ENCODE measurements at regions not wholly inside any gene's neighbourhood (a gene's known extent, or its start where the extent isn't known, plus 50 kb on each side); places are given as distances from the start of the nearest gene placed in this dataset.

DNA sequence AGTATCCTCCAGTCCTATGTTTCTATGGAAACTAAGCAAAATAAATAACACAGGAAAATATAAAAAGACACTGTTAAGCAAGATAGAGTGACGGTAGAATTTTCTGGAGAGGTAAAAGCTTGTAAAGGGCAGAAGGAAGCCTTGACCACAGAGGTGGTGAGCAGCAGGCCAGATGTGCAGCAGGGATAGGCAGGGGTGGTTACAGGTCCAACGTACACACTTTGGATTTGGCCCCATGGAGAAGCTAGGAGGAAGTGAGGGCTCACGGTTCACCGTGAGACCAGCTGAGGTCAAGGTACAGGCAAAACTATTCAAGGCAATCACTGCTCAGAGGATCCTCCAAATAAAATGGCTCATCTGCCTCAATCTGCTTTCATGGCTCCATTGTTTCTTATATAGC, 242.8 kb downstream of the B3GLCT start:
- no peak for DNase-seq

DNA sequence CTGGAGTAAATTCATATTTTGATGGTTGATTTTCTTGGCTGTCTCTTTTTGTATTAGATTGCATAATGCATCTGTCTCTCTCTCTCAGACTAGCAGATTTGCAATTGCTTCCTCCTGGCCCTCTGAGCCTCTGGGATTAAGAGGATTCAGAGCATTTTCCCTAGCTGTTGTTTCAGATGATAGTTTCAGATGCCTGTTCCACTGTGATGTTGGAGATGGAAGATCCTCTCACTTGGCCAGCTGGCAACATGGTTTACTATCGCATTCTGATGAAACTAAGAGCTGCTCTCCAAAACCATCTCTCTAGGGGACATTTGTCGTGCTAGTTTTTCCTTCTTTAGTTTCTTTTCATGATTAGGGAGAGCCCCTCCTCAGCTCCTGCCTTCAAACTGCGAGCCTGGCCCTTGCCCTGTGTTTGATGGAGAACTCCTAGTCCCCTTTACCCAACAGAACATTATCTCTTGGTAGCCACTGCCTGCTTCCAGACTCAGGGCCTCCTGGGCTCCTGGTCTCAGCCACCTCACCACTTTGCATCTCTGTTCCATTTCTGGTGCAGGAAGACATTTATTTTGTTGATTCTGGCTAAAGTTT, 244.6 kb downstream of the B3GLCT start:
- no peak for DNase-seq

GRCh38 chr13:31452525-31452924, 252.8 kb downstream of the B3GLCT start:
- DNase-seq = no peak

- no peak for DNase-seq
Measured at GRCh38 chr13:31455581-31455980, 255.8 kb downstream of the B3GLCT start.

- DNase-seq = no peak
Measured at GRCh38 chr13:31456056-31456455, 256.3 kb downstream of the B3GLCT start.

- DNase-seq = no peak
Measured at GRCh38 chr13:31460061-31460460, 260.3 kb downstream of the B3GLCT start.

DNA sequence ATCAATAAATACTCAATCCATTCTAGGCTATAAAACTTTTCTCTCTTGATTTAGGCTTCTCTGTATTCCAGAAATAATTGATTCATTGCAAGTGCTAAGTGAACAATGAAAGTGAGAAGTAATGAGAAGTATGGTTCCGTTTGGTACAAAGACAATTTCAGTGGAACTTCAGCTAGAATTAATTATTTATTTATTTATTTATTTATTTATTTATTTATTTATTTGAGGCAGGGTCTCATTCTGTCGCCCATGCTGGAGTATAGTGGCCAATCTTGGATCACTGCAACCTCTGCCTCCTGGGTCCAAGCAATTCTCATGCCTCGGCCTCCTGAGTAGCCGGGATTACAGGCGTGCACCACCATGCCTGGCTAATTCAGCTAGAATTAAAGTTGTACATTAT, 262.1 kb downstream of the B3GLCT start:
- DNase-seq = no peak

DNA sequence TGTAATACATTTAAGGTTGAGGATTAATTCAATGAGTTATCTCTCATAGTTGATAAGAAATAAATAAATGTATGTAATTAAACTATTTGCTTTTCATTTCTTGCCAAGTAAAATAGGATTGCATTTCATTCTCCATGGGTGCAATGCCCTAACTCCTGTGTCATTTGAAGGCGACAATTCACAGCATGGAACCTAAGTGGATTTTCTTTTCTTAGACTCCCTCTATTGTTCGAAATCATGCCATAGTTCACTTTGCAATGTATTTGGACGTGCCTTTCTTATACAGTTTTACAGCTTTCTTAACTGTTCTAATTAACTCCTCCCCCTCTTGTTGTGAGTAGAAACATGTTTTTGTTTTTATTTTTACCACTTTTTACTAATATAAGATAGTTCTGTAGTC, 263.0 kb downstream of the B3GLCT start:
- DNase-seq = no peak

DNA sequence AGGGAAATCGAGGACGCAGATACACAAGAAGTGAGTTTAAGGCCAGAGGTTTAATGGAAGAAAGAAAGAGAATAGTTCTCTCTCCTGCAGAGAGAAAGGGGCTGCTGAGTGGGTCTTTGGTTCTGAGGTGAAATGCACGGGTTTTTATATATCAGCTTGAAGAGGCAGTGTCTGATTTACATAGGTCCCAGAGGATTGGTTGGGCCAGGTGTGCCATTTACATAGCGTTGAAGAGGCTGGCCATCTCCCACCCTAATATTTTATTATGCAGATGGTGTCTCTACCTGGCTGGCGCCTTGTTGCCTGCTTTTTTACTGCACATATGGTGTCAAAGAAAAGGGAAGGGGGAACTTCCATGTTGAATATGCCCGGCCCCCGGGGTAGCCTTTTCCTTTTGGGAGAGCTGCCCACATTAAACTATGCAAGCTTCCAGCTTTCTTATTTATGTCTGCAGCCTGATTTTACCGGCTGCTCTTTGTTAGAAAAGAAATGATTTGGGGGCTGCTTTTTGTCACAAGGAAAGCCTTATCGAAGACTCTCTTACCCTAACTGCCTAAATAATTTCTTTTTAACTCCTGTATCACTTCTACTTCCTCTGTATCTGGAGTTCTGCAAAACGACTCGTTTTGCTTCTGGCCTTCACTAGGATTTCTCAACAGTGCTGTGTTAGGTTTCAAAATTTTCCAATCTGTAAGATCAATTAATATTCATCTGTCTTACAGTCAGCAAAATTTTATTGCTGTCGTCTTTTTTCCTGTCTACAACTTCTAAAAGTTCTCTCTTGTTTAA, 268.5 kb downstream of the B3GLCT start:
- no peak for DNase-seq

GRCh38 chr13:31469377-31469776, 269.6 kb downstream of the B3GLCT start:
- no peak for DNase-seq

- no peak for DNase-seq
Measured at GRCh38 chr13:31476266-31476665, 263.1 kb upstream of the RXFP2 start.

- DNase-seq = no peak
Measured at GRCh38 chr13:31476753-31477152, 262.6 kb upstream of the RXFP2 start.

- no peak for DNase-seq
Measured at GRCh38 chr13:31477961-31478360, 261.4 kb upstream of the RXFP2 start.

- no peak for DNase-seq
Measured at GRCh38 chr13:31485183-31485582, 254.1 kb upstream of the RXFP2 start.

DNA sequence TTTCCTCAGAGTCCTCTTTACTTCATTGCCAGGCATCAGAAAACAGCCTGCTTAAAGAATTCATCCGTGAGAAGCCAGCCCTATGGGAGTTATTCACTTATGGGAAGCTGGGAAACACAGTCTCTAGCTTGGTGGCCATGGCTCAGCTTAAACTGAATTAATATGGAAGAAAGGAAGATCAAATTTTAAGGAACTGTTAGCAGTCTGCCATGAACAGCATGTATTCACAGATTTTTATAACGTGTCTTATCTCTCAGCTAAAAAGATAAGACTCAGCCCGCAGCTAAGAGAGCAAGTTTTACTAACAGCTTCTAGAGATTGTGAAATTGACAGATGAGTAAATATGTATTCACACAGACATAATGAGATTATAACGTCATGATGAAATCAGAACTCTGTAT, 253.7 kb upstream of the RXFP2 start:
- DNase-seq = no peak

GRCh38 chr13:31495336-31495735, 244.0 kb upstream of the RXFP2 start:
- DNase-seq = no peak

DNA sequence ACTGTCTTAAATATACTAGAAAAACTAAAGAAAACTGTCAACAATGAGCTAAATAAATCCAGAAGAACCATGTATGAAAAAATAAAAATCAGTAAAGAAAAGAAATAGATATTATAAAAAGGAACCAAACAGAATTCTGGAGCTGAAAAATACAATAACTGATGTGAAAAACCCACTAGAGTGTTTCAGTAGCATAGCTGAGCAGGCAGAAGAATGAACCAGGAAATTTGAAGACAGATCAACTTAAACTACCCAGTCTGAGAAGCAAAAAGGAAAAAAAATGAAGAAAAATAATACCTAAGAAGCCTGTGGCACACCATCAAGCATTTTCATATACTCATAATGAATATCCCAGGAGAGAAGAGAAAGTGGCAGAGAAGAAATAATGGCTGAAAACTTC, 240.1 kb upstream of the RXFP2 start:
- no peak for DNase-seq

DNA sequence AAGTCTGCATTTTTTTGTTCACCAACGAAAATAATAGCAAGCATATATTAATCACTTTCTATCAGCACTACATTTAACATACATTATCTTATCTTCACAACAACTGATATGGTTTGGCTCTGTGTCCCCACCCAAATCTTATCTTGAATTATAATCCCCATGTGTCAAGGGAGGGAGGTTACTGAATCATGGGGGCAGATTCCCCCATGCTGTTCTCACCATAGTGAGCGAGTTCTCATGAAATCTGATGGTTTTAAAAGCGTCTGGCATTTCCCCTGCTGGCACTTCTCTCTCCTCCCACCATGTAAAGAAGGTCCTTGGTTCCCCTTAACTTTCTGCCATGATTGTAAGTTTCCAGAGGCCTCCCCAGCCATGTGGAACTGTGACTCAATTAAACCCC, 235.7 kb upstream of the RXFP2 start:
- no peak for DNase-seq

GRCh38 chr13:31504918-31505317, 234.4 kb upstream of the RXFP2 start:
- DNase-seq = no peak

GRCh38 chr13:31512331-31512730, 227.0 kb upstream of the RXFP2 start:
- no peak for DNase-seq

DNA sequence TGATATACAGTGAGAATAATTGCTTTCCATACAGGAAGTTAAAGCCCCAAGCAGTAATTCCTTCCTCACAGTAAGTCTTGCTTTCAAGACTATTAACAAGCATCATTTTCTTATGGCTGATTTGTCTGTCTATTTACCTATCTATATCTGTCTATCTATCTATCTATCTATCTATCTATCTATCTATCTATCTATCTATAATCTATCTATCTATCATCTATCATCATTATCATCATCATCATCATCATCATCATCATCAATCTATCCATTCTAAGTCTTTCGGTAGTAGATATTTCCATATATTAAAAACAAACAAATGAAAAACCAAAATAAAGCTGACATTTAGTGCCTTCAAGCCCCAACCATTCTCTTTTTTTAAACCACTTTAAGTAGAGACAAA, 224.4 kb upstream of the RXFP2 start:
- no peak for DNase-seq

- no peak for DNase-seq
Measured at GRCh38 chr13:31515427-31515826, 223.9 kb upstream of the RXFP2 start.

- no peak for DNase-seq
Measured at GRCh38 chr13:31517599-31517998, 221.7 kb upstream of the RXFP2 start.

DNA sequence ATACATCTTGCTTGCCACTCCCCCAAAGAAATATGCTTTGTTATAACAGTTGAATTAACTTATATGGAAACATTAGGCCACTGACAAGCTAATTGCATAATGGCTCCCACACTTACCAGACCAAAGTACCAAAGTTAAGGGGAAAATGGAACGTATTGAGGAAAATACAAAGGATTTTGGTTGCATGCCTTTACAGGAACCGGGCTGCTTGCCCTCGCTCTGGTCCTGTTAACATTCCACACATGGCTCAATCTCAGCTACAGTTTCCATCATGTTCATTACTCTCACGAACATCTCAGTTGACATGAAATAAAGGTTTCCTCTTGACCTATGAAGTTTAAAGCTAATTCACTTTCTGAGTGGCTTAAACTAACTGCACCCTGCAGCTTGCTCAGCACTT, 220.7 kb upstream of the RXFP2 start:
- DNase-seq = no peak

DNA sequence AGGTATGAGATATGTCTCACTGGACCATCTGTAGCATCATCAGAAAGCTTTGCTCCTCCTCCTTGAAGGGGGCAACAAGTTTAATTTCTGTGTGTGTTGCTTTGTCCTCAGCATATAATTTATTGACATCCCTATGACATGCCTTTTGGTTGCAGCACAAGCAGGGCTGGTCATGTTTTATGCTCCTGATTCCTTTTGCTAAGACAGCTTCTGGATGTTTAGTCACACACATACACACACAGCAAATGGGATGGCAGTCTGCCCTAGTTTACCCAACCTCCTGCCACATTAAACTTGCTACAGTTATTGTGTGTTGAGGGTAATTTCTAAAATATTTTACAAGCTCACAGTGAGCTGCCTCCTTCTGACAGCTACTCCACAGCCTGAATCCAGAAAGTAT, 217.9 kb upstream of the RXFP2 start:
- no peak for DNase-seq
